ENCODE measurements at regions not wholly inside any gene's neighbourhood (a gene's known extent, or its start where the extent isn't known, plus 50 kb on each side); places are given as distances from the start of the nearest gene placed in this dataset.

DNA sequence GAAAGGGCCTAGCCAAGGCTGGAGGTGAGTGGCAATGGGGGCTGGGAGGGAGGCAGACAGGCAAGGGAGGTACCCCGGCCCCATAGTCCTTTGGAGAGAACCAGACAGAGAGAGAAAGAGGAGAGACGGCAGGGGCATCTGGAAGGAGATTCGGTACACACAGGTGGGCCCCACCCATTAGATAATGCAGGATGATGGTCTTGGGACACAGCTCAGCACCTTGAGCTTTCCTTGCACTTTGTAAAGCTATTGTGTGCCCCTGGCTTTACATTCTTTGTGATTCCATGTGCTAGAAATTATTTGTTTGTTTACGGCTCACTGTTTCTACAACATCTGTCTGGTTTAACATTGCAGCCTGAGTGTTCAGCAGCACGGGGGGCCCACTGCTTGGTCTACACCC, 83.1 kb downstream of the CTAGE1 start:
- POLR2A ChIA-PET (ENCODE audit: low non-redundant PET) = no interaction called here
- H3K27ac ChIP-seq = no peak overlapping the region
- CTCF ChIA-PET = no interaction called here
- DNase-seq (ENCODE audit: low spot score) = no peak
- TF ChIP-seq, protein P1, sequence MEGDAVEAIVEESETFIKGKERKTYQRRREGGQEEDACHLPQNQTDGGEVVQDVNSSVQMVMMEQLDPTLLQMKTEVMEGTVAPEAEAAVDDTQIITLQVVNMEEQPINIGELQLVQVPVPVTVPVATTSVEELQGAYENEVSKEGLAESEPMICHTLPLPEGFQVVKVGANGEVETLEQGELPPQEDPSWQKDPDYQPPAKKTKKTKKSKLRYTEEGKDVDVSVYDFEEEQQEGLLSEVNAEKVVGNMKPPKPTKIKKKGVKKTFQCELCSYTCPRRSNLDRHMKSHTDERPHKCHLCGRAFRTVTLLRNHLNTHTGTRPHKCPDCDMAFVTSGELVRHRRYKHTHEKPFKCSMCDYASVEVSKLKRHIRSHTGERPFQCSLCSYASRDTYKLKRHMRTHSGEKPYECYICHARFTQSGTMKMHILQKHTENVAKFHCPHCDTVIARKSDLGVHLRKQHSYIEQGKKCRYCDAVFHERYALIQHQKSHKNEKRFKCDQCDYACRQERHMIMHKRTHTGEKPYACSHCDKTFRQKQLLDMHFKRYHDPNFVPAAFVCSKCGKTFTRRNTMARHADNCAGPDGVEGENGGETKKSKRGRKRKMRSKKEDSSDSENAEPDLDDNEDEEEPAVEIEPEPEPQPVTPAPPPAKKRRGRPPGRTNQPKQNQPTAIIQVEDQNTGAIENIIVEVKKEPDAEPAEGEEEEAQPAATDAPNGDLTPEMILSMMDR (conservative IDR thresholded peaks at IDR 0.05; ENCODE audit: low read depth) = no peak

DNA sequence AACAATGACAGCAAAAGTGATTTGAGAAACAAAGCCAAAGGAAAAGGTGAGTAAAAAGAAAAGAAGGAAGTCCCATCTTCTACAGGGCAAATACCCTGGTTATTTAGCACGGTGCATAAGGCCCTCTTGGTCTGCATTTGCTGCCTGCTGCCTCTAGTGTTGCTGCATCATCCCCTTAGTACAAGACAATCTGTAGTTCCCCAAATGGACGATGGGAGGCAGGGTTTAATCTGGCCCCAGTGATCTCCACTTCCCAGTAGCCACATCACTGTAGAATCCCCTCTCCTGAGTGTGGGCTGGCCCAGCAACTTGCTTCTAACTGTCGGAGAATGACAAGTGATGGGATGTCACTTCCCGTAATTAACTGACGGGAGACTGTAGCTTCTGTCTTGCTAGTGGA, 85.1 kb downstream of the CTAGE1 start:
- H3K27ac ChIP-seq = no peak overlapping the region
- TF ChIP-seq, protein P1 (conservative IDR thresholded peaks at IDR 0.05; ENCODE audit: low read depth) = no peak
- ChIA-PET CTCF (interaction anchor here (0.5 kb wide), 1 partner anchor 435 kb away, joined by 3 read pairs; no protein-coding TSS in a partner anchor), POLR2A (ENCODE audit: low non-redundant PET) (no interaction called here)
- no peak for DNase-seq (ENCODE audit: low spot score)

GRCh38 chr18:22330508-22330907, 87.2 kb downstream of the CTAGE1 start:
- POLR2A ChIA-PET (ENCODE audit: low non-redundant PET) = no interaction called here
- CTCF ChIA-PET = interaction anchor here (0.6 to 0.9 kb wide), 2 partner anchors 9 to 233 kb away, joined by 8 to 9 read pairs; no protein-coding TSS in a partner anchor
- TF ChIP-seq, protein P1 (conservative IDR thresholded peaks at IDR 0.05; ENCODE audit: low read depth) = no peak
- H3K27ac ChIP-seq = no peak overlapping the region
- DNase-seq (ENCODE audit: low spot score) = no peak

GRCh38 chr18:22325396-22325795, 92.3 kb downstream of the CTAGE1 start:
- POLR2A ChIA-PET (ENCODE audit: low non-redundant PET) = no interaction called here
- TF ChIP-seq, protein P1 (conservative IDR thresholded peaks at IDR 0.05; ENCODE audit: low read depth) = no peak
- CTCF ChIA-PET = interaction anchor here (0.6 kb wide), 1 partner anchor 1663 kb away, joined by 4 read pairs; no protein-coding TSS in a partner anchor
- no peak overlapping the region for H3K27ac ChIP-seq
- DNase-seq (ENCODE audit: low spot score) = no peak

DNA sequence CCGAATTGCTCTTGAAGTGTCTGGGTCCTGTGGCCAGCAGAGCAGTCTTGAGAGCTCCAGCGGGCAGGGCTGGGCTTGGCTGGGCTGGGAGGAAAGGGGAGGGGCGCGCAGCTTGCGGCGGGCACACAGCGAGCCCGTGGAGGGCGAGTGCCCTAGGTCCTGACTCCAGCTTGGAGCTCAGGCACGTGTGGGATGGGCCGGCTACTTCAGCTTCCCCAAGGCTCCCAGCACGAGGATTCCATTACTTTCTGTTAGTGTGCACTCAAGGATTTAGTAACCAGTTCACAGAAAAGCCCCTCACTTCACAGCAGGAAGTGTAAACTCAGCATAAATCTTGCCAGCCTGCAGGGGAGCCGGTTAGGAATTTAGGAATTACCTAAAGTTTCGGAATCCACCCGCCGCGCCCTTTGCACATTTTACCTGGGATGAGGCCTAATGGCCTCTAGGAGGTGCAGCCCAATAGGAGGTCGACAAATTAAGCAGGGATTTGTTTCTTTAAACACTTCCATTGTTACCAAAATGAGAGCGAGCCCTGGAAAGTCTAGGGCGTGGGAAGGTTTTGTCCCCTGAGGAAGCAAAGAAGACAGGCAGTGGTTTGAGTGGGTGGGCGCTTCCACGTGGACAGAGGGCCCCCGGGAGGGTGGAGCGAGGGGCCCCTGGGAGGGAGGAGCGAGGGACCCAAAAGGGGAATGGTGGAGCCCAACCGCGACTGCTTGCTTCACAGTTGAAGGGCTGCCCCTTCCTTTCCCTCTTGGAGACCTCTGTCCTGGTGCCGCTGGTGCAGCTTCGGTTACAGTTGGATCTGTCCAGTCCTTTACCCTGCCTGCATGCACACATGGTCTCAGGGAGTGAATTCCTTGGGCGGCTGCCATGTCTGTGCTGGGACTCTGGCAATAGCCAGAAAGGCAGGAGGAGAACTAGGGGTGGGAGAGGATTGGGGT, 93.3 kb downstream of the CTAGE1 start:
- CTCF ChIA-PET = interaction anchor here (0.6 kb wide), 2 partner anchors 260 to 1664 kb away, joined by 3 to 4 read pairs; no protein-coding TSS in a partner anchor
- DNase-seq (ENCODE audit: low spot score) = no peak
- TF ChIP-seq, protein P1 (conservative IDR thresholded peaks at IDR 0.05; ENCODE audit: low read depth) = no peak
- POLR2A ChIA-PET (ENCODE audit: low non-redundant PET) = no interaction called here
- H3K27ac ChIP-seq = no peak overlapping the region

DNA sequence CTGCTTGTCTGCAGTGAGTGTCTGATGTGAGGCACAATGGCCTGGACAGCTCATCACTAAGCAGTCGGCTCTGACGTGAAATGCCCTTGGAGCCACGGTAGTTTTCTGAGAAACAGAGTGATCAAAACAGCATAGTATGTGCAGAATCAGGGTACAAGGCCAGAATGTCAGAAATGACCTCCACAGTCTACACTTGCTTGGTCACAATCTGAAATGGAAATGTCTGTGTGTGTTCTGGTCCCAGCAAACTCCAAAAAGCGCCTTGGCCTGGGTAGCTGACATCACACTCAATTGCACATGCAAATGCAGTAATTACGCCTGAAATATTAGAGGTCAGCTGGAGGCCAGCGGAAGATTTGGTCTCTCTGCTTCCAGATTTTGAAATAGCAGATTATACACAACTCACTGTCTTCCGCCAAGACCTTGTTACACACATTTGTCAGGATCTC, 95.4 kb downstream of the CTAGE1 start:
- TF ChIP-seq, protein P1 (conservative IDR thresholded peaks at IDR 0.05; ENCODE audit: low read depth) = no peak
- ChIA-PET POLR2A (ENCODE audit: low non-redundant PET) (no interaction called here), CTCF (no interaction called here)
- DNase-seq (ENCODE audit: low spot score) = no peak
- no peak overlapping the region for H3K27ac ChIP-seq

All from RWPE1 (cell line).